ENCODE measurements at regions not wholly inside any gene's neighbourhood (a gene's known extent, or its start where the extent isn't known, plus 50 kb on each side); places are given as distances from the start of the nearest gene placed in this dataset.

DNA sequence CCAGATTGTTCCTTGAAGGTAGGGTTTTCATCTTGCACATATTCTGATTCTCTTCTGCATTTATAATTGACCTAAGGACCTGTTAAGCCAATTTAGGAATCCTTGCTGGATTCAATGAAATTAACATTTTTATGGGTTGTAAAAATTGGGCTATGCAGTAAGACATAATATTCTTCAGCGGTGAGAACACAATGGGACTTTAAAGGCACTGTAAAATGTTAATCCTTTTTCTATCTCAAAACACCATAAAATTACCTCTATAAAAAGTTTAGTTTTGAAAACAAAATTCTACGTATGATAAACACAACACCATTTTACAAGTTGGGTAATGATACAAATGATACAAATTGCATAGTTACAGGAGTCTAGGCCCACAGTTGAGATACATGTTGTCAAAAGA is 169.2 kb upstream of the DTNA start:
- H3K4me3 ChIP-seq, result no peak overlapping the region

GRCh38 chr18:34542625-34543024 is 167.5 kb upstream of the DTNA start:
- H3K4me3 ChIP-seq, result no peak overlapping the region
- H3K27ac ChIP-seq, result no peak overlapping the region
- no peak for DNase-seq (ENCODE audit: low spot score)
- TF ChIP-seq CTCF (IDR thresholded peaks at IDR 0.05), result no peak

More for the DNA sequence above, 169.2 kb upstream of the DTNA start:
- no peak for TF ChIP-seq CTCF (IDR thresholded peaks at IDR 0.05)
- H3K27ac ChIP-seq, result no peak overlapping the region
- no peak for DNase-seq (ENCODE audit: low spot score)

DNA sequence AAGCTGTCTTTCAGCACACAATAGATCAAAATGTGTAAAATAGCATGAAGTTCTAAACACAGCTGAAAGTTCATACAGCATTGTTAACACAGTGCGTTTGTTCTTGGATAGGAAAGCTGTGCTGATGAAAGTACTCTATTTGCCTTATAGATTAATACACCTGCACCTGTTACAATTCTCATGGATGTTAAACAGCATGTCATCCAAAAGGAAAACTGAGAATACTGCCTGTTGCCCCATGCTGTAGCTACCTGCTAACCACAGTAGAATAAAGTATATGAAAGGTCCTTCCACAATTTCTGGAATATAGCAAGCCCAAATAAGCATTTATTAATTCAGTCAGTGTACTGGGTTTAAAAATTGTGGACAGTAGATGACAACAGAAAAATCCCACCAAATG is 166.7 kb upstream of the DTNA start:
- DNase-seq (ENCODE audit: low spot score), result no peak
- Histone ChIP-seq H3K4me3 (no peak overlapping the region), H3K27ac (no peak overlapping the region)
- no peak for TF ChIP-seq CTCF (IDR thresholded peaks at IDR 0.05)

- H3K27ac ChIP-seq, result no peak overlapping the region
- H3K4me3 ChIP-seq, result no peak overlapping the region
- no peak for TF ChIP-seq CTCF (IDR thresholded peaks at IDR 0.05)
- no peak for DNase-seq (ENCODE audit: low spot score)
Measured at GRCh38 chr18:34543945-34544344, 166.2 kb upstream of the DTNA start.

DNA sequence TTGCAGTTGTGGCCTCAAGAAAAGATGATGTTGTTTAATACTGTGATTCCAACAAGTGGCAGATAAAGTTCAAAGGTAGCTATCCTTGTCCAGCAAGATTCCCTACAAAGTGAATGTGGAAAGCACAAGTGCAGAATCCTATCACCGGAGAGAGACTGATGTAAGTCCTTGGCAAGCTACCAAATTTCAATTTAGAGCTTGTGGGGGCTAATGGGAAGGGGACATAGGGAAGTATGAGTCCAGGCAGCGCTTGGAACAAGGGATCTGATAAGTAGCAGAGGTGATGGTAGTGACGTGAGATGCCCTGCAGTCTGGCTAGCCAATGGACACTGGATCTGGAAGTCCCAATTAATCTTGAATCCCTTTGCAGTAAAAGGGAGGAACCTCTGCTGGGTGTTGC is 165.2 kb upstream of the DTNA start:
- Histone ChIP-seq H3K27ac (no peak overlapping the region), H3K4me3 (no peak overlapping the region)
- no peak for DNase-seq (ENCODE audit: low spot score)
- TF ChIP-seq CTCF (IDR thresholded peaks at IDR 0.05), result no peak

- H3K4me3 ChIP-seq, result no peak overlapping the region
- H3K27ac ChIP-seq, result no peak overlapping the region
- no peak for TF ChIP-seq CTCF (IDR thresholded peaks at IDR 0.05)
- DNase-seq (ENCODE audit: low spot score), result no peak
Measured at GRCh38 chr18:34548120-34548972, 161.8 kb upstream of the DTNA start.

- no peak for DNase-seq (ENCODE audit: low spot score)
- Histone ChIP-seq H3K27ac (no peak overlapping the region), H3K4me3 (no peak overlapping the region)
- no peak for TF ChIP-seq CTCF (IDR thresholded peaks at IDR 0.05)
Measured at GRCh38 chr18:34548973-34549294, 161.2 kb upstream of the DTNA start.

All from coronary artery (tissue), 2 donors.